Activated naive CD4-positive, alpha-beta T cell treated with anti-CD3 and anti-CD28 coated beads for 36 hours (primary cell): ENCODE measurements at regions not wholly inside any gene's neighbourhood (a gene's known extent, or its start where the extent isn't known, plus 50 kb on each side); places are given as distances from the start of the nearest gene placed in this dataset.

Source experiments
- CTCF ChIA-PET: fragments of 350-600 bp; sonication (Branson Sonifier 250); formaldehyde crosslinking; loops from one replicate; lab custom pipeline; 2021; ENCODE audit warnings: antibody characterized with exemption; lab: Charles Lee
- DNase-seq: peaks from one replicate; pipeline ENCODE4 v3.0.0-alpha.2; 2020
- H3K27ac Mint-ChIP-seq: one replicate; pipeline ENCODE4 v1.8.0; 2021; ENCODE audit warnings: mild to moderate bottlenecking, mixed read lengths
- H3K27me3 Mint-ChIP-seq: one replicate; pipeline ENCODE4 v1.8.0; 2021; ENCODE audit warnings: low read depth, mixed read lengths
- H3K36me3 Mint-ChIP-seq: one replicate; pipeline ENCODE4 v1.8.0; 2021; ENCODE audit warnings: low read depth, mixed read lengths
- H3K4me1 Mint-ChIP-seq: one replicate; pipeline ENCODE4 v1.8.0; 2021; ENCODE audit warnings: low read depth, mixed read lengths
- H3K4me3 Mint-ChIP-seq: one replicate; pipeline ENCODE4 v1.8.0; 2021; ENCODE audit warnings: mild to moderate bottlenecking, moderate library complexity, mixed read lengths
- H3K9me3 Mint-ChIP-seq: one replicate; pipeline ENCODE4 v1.8.0; 2021; ENCODE audit warnings: mixed read lengths
- intact Hi-C: fragments of 100-400 bp; cut with micrococcal nuclease; formaldehyde crosslinking; loops from one replicate; pipeline ENCODE4 v1.15.1; 2023

- CTCF ChIA-PET, result no interaction called here
- Mint-ChIP-seq H3K36me3 (no peaks in the 10 kb centered on the region), H3K27ac (no peak overlapping the region), H3K4me1 (no peaks in the 10 kb centered on the region), H3K4me3 (no peak overlapping the region), H3K9me3 (no peaks in the 10 kb centered on the region), H3K27me3 (peaks cover 24% of the 10 kb centered on the region)
- intact Hi-C loops, result no loop called here
- DNase-seq, result no peak
Measured at GRCh38 chr5:2203774-2204173, 321.0 kb upstream of the IRX4 start.

DNA sequence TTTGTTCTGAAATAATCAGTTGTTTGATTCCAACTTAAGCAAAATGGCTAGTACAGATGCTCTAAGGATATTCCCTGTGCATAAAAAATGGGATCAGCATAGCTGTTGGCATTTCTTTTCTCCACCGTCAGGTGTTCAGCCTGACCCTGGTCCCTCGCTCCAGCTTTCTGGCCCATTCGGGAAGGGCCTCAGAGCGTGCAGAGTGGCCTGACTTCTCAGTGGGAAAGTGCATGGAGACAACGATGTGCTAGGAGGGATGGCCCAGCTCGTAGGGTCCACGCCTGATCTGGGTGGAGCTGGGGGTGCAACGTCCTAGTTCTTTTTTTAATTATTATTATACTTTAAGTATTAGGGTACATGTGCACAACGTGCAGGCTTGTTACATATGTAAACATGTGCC is 319.1 kb upstream of the IRX4 start:
- Mint-ChIP-seq H3K27me3 (peaks cover 19% of the 10 kb centered on the region), H3K4me1 (no peaks in the 10 kb centered on the region), H3K27ac (no peak overlapping the region), H3K4me3 (no peak overlapping the region), H3K36me3 (no peaks in the 10 kb centered on the region), H3K9me3 (no peaks in the 10 kb centered on the region)
- intact Hi-C loops, result no loop called here
- CTCF ChIA-PET, result no interaction called here
- DNase-seq, result no peak

- CTCF ChIA-PET, result no interaction called here
- intact Hi-C loops, result no loop called here
- H3K36me3 Mint-ChIP-seq, result no peaks in the 10 kb centered on the region
- H3K27ac Mint-ChIP-seq, result no peak overlapping the region
- H3K4me1 Mint-ChIP-seq, result no peaks in the 10 kb centered on the region
- H3K4me3 Mint-ChIP-seq, result no peak overlapping the region
- no peaks in the 10 kb centered on the region for H3K9me3 Mint-ChIP-seq
- peaks cover 18% of the 10 kb centered on the region for H3K27me3 Mint-ChIP-seq
- DNase-seq, result no peak
Measured at GRCh38 chr5:2201421-2201820, 318.7 kb upstream of the IRX4 start.

DNA sequence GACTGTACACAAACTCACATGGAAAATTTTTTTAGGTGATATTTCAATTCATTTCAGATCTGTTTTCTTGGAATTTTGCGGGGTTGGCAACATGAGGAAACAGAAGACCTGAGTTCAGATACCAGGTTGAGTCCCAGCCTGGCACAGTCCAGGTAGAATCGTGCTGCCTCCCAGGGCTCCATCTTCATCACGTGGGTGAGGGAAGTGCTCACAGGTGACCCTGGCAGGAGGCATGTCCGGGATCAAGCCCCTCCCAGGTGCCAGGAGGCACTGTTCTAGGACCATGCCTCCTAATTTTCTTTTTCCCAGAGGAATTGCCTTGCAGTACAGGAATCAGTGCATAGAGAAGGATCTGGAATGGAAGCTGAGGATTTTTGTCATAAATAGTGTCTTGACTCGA is 318.3 kb upstream of the IRX4 start:
- Mint-ChIP-seq H3K27me3 (peaks cover 15% of the 10 kb centered on the region), H3K27ac (no peak overlapping the region), H3K4me1 (no peaks in the 10 kb centered on the region), H3K9me3 (no peaks in the 10 kb centered on the region), H3K4me3 (no peak overlapping the region), H3K36me3 (no peaks in the 10 kb centered on the region)
- intact Hi-C loops, result no loop called here
- CTCF ChIA-PET, result no interaction called here
- DNase-seq, result no peak

GRCh38 chr5:2200261-2200950 is 317.7 kb upstream of the IRX4 start:
- Mint-ChIP-seq H3K9me3 (no peaks in the 10 kb centered on the region), H3K4me1 (no peaks in the 10 kb centered on the region), H3K27ac (no peak overlapping the region), H3K27me3 (peaks cover 15% of the 10 kb centered on the region), H3K4me3 (no peak overlapping the region), H3K36me3 (no peaks in the 10 kb centered on the region)
- intact Hi-C loops, result no loop called here
- no peak for DNase-seq
- CTCF ChIA-PET, result no interaction called here

DNA sequence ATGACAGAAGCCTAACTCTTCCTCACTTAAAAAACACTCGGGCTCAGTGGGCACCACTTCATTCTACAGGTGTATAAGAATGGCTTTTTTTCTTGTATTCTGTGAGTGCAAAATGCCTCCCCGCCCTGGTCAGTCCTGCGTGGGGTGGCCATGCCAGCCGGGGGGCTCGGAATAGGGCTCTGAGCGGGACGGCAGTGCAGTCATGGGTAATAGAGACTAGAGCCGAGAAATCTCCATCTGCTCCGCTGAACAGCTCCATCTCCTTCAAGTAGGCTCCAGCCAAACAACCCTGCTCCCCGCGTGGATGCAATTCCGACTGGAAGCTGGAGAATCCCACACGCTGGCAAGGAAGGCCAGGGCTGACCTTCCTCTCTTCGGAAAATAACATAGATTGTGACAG is 317.0 kb upstream of the IRX4 start:
- no peak overlapping the region for H3K27ac Mint-ChIP-seq
- H3K4me3 Mint-ChIP-seq, result no peak overlapping the region
- intact Hi-C loops, result no loop called here
- H3K27me3 Mint-ChIP-seq, result peaks cover 11% of the 10 kb centered on the region
- H3K36me3 Mint-ChIP-seq, result no peaks in the 10 kb centered on the region
- no peaks in the 10 kb centered on the region for H3K9me3 Mint-ChIP-seq
- no peak for DNase-seq
- CTCF ChIA-PET, result no interaction called here
- H3K4me1 Mint-ChIP-seq, result no peaks in the 10 kb centered on the region

DNA sequence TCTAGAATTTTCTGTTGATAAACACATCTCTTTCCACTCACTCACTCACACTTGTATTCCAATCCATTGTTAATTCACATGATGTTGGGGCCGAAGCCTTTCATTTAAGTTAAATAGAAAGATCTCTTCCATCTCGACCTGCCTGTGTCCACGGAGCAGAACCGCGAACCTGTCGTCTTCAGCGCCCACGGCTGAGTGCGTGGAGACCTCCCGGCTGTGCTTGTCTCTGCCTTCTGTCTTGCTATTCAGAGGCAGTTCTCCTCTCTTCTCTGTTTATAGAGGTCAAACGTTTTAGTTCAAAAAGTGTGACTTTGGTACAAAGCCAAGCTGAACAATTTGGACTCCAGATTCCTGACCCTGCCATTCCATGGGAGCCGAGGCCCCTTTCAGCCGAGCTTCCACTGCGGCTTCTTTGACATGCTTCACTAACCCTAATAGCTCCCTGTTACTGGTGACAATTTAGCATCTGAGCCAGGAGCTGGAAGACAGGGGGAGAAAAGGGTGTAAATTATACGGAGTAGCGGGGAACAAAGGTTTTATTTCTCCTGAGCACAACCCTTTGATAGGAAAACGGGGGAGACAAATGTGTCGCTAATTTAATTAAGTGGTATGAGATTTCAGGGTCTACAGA is 314.4 kb upstream of the IRX4 start:
- H3K4me1 Mint-ChIP-seq, result no peaks in the 10 kb centered on the region
- intact Hi-C loops, result no loop called here
- CTCF ChIA-PET, result no interaction called here
- no peak for DNase-seq
- peaks cover 8% of the 10 kb centered on the region for H3K27me3 Mint-ChIP-seq
- no peak overlapping the region for H3K4me3 Mint-ChIP-seq
- no peaks in the 10 kb centered on the region for H3K9me3 Mint-ChIP-seq
- no peak overlapping the region for H3K27ac Mint-ChIP-seq
- no peaks in the 10 kb centered on the region for H3K36me3 Mint-ChIP-seq

DNA sequence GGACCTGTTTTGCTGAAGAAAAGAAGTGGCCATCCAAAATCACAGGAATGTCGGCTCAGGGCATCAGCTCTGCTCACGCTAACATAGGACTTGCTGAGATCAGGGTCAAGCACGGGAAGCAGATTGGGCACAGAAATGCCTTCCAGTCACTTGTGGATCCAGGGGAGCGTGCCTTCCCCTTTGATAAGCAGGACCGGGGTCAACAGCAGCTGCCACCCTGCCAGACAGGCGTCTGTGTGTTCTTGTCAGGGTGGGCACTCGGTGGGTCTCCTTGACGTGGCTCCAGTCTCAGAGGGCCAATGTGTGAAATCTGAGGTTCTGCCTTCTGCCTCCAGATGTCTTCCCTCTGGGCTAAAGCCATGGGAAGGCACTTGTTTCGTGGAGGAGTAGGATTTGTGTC is 313.7 kb upstream of the IRX4 start:
- no peaks in the 10 kb centered on the region for H3K4me1 Mint-ChIP-seq
- no peak overlapping the region for H3K27ac Mint-ChIP-seq
- H3K36me3 Mint-ChIP-seq, result no peaks in the 10 kb centered on the region
- intact Hi-C loops, result no loop called here
- no peak overlapping the region for H3K4me3 Mint-ChIP-seq
- peaks cover 8% of the 10 kb centered on the region for H3K27me3 Mint-ChIP-seq
- CTCF ChIA-PET, result no interaction called here
- DNase-seq, result no peak
- H3K9me3 Mint-ChIP-seq, result no peaks in the 10 kb centered on the region

- peaks cover 8% of the 10 kb centered on the region for H3K27me3 Mint-ChIP-seq
- intact Hi-C loops, result no loop called here
- no peak overlapping the region for H3K4me3 Mint-ChIP-seq
- no peaks in the 10 kb centered on the region for H3K4me1 Mint-ChIP-seq
- no peak overlapping the region for H3K27ac Mint-ChIP-seq
- CTCF ChIA-PET, result no interaction called here
- DNase-seq, result no peak
- no peaks in the 10 kb centered on the region for H3K36me3 Mint-ChIP-seq
- no peaks in the 10 kb centered on the region for H3K9me3 Mint-ChIP-seq
Measured at GRCh38 chr5:2194949-2195348, 312.2 kb upstream of the IRX4 start.

DNA sequence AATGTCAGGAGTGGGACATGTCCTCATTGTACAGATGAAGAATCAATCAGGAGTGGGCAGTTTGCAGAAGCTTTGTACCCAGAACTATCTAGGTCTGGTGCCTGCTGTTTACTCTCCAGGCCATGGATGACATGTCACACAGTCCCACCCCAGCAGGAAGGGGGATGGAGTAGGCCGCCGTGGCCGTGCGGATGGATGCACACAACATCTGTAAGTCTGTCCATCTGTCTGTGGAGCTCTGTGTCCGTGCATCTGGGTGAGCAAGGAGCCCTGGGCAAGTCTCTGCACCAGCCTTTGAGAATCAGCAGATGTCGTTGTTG is 311.5 kb upstream of the IRX4 start:
- Mint-ChIP-seq H3K27ac (no peak overlapping the region), H3K36me3 (no peaks in the 10 kb centered on the region), H3K4me3 (no peak overlapping the region), H3K9me3 (no peaks in the 10 kb centered on the region), H3K4me1 (no peaks in the 10 kb centered on the region), H3K27me3 (peaks cover 7% of the 10 kb centered on the region)
- CTCF ChIA-PET, result no interaction called here
- intact Hi-C loops, result no loop called here
- no peak for DNase-seq

DNA sequence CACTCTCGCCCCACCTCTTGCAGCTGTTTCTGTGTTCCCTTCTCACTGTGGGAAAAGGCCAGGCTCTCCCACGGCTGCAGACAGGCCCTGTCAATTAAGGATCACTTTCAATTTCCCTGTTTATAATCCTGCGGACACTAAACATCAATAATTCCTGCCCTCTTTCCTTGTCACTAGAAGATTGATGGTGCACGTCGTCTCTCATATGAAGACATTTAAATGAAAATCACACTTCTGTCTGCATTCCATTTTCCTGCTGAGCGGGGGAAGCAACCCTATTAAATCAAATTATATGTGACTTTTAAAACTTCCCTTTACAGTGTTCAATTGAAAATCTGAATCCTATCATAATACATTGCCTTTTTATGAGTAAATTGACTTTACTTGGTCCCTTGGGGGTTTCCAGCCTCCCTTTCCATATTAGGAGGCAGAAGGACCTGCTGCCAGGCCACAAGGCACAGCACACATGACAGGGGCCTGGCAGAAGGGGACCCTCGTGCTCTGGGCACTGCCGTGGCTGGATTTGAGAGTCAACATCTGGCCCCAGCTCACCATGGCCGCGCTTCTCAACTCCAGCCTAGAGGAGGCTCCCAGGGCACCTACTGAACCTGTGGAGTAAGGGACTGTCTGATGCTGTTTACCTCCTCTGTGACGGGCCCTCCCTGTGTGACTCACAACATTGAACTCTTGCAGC is 311.0 kb upstream of the IRX4 start:
- DNase-seq, result no peak
- Mint-ChIP-seq H3K4me1 (no peaks in the 10 kb centered on the region), H3K4me3 (no peak overlapping the region), H3K36me3 (no peaks in the 10 kb centered on the region), H3K9me3 (no peaks in the 10 kb centered on the region), H3K27me3 (peaks cover 3% of the 10 kb centered on the region), H3K27ac (no peak overlapping the region)
- intact Hi-C loops, result no loop called here
- CTCF ChIA-PET, result no interaction called here

- Mint-ChIP-seq H3K9me3 (no peaks in the 10 kb centered on the region), H3K36me3 (no peaks in the 10 kb centered on the region), H3K4me1 (no peaks in the 10 kb centered on the region), H3K27ac (no peak overlapping the region), H3K27me3 (peaks cover 6% of the 10 kb centered on the region), H3K4me3 (no peak overlapping the region)
- CTCF ChIA-PET, result no interaction called here
- intact Hi-C loops, result no loop called here
- DNase-seq, result no peak
Measured at GRCh38 chr5:2193142-2193541, 310.4 kb upstream of the IRX4 start.

GRCh38 chr5:2192496-2192895 is 309.8 kb upstream of the IRX4 start:
- no peak for DNase-seq
- intact Hi-C loops, result no loop called here
- H3K27me3 Mint-ChIP-seq, result peaks cover 6% of the 10 kb centered on the region

More at GRCh38 chr5:2192496-2192895, 309.8 kb upstream of the IRX4 start:
- Mint-ChIP-seq H3K36me3 (no peaks in the 10 kb centered on the region), H3K27ac (no peak overlapping the region), H3K4me3 (no peak overlapping the region), H3K4me1 (no peaks in the 10 kb centered on the region), H3K9me3 (no peaks in the 10 kb centered on the region)
- CTCF ChIA-PET, result no interaction called here
